ENCODE measurements at regions not wholly inside any gene's neighbourhood (a gene's known extent, or its start where the extent isn't known, plus 50 kb on each side); places are given as distances from the start of the nearest gene placed in this dataset.
A peak's percentile ranks its signal among the peaks of the same experiment; 100 is the strongest.
"Not testable (repeated sequence)": the region's sequence is repeated elsewhere in the genome, so short reads cannot be mapped to it uniquely, and the experiment has no call there.

DNA sequence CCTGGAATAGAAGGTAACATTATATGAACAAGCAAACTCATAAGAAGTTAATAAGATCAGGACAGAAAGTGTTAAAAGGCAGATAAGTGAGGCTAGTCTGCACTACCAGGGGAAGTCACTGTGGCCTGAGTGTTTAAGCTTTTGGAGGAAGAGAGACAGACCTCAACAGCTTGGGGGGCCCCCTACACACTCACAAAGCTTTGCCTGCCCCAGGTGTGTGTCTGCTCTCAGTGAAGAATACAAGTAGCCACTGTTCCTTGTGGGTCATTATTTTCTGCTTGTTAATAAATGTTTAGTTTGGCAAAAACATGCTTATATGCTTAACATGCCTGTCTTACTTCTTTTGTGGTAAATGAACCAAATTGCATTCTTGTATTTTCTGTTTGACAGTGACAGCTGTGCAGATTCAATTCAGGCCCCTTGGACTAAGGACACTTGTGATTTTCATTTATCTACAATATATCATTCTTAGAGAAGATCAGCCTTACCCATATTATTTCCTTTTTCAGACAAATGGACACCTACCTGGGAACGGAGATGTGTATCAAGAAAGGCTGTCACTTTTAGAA, 50.7 kb upstream of the C12orf71 start:
- DNase-seq (ENCODE audit: low spot score) = no peak

GRCh38 chr12:27140478-27140969, 58.1 kb upstream of the C12orf71 start:
- DNase-seq (ENCODE audit: low spot score) = no peak

DNA sequence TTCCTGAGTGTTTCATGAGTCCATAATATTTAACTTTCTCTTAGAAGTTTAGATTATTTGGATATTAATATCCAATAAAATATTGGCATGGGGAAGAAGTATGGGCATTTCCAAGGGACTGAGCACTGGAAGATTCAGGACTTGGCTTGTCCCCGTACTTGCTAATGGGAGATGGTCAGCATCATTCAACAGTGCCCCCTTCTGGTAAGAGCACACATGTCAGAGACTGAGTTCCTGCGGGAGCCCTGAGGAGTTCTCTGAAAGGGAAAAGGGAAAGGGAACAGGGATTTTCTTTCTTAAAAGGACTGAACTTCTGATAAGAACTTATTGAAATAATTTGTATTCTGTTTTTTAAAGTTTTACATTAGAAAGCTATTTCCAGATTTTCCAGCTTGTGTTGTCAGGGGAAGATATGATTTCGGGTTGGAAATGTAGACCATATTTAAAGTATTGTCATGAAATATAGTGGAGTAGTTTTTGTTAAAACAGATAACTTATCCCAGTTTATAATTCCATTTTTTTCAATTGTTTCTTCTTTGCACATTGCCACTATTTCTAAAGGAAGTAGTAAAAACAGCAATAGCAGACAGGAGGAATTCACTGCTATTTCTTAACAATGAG, 59.8 kb upstream of the C12orf71 start:
- DNase-seq (ENCODE audit: low spot score) = peak; percentile 73

- no peak for DNase-seq (ENCODE audit: low spot score)
Observed at GRCh38 chr12:27143256-27144069, 61.1 kb upstream of the C12orf71 start.

DNA sequence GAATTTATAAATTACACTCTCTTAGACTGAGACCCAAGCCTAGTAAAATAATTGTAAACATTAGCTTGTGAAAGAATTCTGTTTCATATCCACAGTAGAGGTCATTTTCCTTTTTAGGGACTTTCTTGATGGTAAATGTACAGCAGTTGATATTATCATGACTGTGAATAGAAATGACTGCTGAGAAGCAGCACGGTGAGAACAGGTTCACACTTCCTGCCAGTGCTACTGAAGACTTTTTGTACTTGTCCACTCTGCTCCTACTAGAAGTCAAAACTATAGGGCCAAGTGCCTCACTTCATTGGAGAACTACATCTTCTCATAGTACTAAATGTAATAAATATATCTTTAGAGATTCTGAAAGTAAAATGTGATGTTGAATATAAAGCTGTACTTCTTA, 63.3 kb upstream of the C12orf71 start:
- DNase-seq (ENCODE audit: low spot score) = not testable (repeated sequence)

- DNase-seq (ENCODE audit: low spot score) = no peak
Observed at GRCh38 chr12:27148373-27148772, 66.0 kb upstream of the C12orf71 start.

- no peak for DNase-seq (ENCODE audit: low spot score)
Observed at GRCh38 chr12:27148791-27149190, 66.4 kb upstream of the C12orf71 start.

DNA sequence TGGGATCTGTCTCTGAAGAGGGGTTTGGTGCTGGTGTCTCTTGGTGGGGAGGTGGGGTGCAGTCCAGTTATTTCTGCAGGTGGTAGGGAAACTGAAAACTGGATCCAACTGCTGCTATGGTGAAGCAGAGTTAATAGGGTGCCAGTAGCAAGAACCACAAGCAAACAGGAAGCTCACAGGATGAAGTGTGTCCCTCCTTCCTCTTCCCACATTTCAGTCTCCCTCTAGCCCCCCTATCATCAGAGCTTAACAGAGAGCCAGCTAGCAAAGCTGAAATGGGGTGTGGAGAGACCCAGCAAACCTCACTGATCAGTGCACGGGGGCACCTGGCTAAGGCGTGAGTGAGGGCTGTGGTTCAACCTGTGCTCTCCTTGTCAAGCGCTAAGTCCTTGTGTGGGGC, 69.1 kb upstream of the C12orf71 start:
- no peak for DNase-seq (ENCODE audit: low spot score)

DNA sequence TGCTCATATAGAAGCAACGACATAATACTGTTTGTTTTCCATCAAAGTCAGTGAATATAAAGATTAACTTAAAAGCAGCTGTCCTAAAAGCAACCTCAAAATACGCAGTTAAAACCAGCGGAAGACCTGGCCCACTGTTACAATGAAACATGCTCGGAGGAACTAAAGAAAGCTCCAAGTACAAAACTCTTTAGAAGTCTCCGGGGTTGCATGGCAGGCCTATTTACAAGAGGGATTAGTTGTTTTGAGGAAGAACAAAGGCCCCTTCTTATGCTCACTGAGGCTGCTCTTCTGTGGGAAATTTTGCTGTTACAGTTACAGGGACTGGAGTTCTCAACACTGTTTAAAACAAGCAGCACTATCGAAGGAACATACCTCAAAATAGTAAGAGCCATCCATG, 75.9 kb upstream of the C12orf71 start:
- DNase-seq (ENCODE audit: low spot score) = no peak

DNA sequence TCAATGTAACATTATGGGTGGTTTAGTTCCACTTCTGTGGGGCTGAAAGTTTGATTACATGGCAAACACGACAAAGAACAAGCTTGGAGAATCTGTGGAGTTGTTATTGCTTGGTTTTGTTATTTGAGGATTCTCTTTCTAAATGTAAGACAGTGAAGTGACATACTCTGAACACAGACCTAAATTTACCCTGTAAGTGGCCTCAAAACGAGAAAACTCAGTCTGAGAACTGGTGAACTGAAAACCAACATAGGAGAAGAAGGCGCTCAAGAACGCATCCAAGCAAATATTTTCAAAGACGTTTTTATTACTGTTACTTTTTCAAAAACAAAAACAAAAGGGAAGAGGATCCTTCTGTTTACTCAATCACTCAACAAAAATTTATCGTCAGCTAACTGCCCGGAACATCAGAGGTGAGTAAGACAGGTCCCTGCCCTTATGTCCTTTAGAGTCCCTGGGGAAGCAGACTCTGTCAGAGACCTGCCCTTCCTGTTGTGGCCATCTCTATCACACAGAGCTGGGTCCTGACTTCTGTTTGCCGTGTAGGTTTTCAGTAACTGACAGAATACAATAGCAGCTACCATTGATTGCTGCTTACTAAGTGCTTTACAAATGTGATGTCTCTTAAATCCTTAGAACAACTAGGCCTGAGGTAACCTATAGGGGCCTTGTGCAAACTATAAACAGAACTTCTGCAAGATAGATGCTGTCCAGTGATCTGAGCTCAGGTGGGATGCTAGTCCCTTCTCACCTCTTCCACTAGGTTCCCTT, 79.3 kb upstream of the C12orf71 start:
- no peak for DNase-seq (ENCODE audit: low spot score)

DNA sequence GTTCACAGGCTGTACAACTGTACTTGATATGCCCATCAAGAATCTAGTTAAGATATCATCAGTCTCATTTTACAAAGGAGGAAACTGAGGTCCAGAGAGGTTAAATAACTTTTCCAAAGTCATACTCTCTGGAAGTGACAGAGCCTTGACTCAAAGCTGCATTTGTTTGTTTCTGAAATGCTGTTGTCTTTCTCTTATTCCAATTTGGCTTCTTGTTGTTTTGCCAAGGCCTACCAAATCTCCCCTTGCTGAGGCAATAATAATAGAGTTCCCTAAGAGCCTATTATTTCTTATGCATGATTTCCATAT, 79.8 kb upstream of the C12orf71 start:
- no peak for DNase-seq (ENCODE audit: low spot score)

GRCh38 chr12:27163048-27163715, 80.8 kb upstream of the C12orf71 start:
- DNase-seq (ENCODE audit: low spot score) = peak; percentile 59

- no peak for DNase-seq (ENCODE audit: low spot score)
Observed at GRCh38 chr12:27163894-27164293, 80.2 kb upstream of the STK38L start.

DNA sequence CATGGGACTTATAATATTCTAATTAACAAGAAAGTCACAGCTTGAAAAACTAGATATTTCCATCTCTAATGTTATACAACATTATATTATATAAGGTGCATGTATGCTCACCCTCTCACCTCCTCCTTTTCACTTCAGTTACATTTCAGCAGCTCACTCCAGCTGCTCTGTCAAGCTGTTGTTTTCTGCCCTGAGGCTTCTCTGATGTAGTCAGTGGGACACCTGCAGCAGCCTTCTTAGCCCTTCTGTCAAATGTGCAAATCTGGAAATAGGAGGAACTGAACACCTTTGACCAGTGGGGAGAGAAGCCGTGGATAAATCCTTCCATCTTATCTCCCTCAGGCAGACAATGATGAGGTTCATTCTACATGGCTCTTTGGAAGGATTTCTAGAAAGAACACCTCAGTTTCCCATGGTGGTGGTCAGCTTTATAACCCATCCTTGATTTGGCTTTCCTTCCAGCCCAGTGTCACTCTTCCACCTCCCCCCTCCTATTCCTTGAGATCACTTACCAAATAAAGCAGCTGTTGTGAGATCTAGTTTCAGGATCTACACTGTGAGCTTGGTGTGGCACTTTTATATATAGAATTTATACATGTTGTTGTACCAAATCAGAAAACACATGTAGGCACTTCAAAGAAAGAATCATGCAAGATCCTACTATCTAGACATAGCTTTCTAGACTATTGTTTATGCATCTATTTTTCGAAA, 79.6 kb upstream of the STK38L start:
- no peak for DNase-seq (ENCODE audit: low spot score)

GRCh38 chr12:27165958-27166357, 78.1 kb upstream of the STK38L start:
- not testable (repeated sequence) for DNase-seq (ENCODE audit: low spot score)

DNA sequence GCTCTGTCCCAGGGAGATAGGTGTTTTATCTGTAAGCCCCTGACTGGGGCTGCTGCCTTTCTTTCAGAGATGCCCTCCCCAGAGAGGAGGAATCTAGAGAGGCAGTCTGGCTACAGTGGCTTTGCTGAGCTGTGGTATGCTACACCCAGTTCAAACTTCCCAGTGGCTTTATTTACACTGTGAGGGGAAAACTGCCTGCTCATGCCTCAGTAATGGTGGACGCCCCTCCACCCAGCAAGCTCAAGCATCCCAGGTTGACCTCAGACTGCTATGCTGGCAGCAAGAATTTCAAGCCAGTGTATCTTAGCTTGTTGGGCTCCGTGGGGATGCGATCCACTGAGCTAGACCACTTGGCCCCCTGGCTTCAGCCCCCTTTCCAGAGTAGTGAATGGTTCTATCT, 72.6 kb upstream of the STK38L start:
- DNase-seq (ENCODE audit: low spot score) = not testable (repeated sequence)

GRCh38 chr12:27176765-27177164, 67.3 kb upstream of the STK38L start:
- peak; percentile 50 for DNase-seq (ENCODE audit: low spot score)

DNA sequence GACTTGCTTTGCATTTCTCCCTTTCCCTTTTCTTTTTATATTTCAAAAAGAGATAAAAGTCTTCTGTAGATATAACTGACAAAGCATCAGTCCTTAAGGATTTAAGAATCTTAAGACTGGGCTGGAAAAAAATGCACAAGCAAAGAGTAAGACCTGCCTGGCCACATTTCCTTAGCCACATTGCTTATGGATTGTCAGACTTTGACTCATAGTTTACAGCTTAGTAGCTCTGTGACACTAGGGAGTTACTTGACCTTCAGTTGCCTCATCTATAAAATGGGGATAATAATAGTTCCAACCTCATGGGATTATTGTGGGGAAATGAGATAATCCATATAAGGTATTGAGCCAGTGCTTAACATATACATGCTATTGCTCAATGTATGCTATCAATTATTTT, 66.4 kb upstream of the STK38L start:
- peak; percentile 37 for DNase-seq (ENCODE audit: low spot score)

DNA sequence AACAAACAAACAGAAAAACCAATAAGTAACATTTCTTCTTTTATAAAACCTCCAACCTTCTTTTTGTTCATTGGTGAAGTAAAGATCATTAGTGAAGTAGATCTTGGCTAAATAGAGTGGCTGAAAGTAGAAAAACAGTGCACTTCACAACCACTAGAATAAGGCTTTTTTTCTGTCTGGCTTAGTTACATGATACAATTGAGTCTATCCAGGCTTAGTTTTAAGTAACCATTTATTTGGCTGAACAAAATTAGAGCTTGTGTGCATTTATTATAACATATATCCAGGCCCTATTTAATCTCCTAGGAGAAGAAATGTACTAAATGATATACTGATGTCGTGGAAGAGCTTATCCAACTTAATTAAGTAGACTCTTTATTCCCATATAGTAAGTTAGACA, 65.8 kb upstream of the STK38L start:
- no peak for DNase-seq (ENCODE audit: low spot score)

DNA sequence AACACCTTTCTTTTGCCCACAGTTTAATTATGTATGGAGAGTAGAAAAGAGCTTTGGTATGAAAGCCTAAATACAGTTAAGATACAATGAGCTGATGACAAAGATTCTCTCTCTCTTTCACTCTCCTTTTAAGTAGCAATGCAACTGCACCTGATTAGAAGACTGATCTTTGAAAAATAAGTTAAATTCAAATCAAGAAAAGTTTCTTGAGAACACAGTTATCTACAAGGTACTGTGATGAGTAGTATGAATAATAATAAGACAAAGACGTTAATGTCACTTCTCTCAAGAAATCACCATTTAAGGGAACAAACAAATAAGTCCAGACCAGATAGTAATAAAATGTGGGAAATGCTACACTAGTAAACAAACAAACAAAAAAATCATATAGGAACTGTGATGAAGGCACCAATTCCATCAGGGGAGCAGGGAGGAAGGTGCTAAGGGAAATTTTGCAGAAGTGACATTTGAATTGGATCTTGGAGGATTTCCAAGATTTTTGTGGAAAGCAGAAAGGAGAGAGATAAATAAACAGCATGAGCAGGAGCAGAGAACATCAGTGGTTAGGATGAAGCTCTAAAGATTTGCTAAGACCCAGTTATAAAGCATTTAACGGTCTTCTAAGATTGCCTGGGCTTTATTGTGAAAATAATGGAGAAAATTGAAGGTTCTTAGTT, 65.2 kb upstream of the STK38L start:
- DNase-seq (ENCODE audit: low spot score) = no peak

All from RKO (cell line).